H1 (cell line): ENCODE measurements at regions not wholly inside any gene's neighbourhood (a gene's known extent, or its start where the extent isn't known, plus 50 kb on each side); places are given as distances from the start of the nearest gene placed in this dataset.
"Not testable (repeated sequence)": the region's sequence is repeated elsewhere in the genome, so short reads cannot be mapped to it uniquely, and the experiment has no call there.

Experiments used
- CTCF ChIA-PET: fragments of 300-600 bp; sonication (Branson Sonifier 250); formaldehyde crosslinking; loops from one replicate; lab custom pipeline; 2021; ENCODE audit not compliant: partially characterized antibody; lab: Charles Lee
- POLR2A ChIA-PET: fragments of 300-600 bp; sonication (Branson Sonifier 250); formaldehyde crosslinking; loops from one replicate; lab custom pipeline; 2021; ENCODE audit warnings: inconsistent platforms; ENCODE audit not compliant: partially characterized antibody; lab: Charles Lee
- DNase-seq, 2 experiments: peaks; one replicate each; pipeline versions ENCODE4 v3.0.0 to v3.0.0-alpha.2; 2010 to 2022; ENCODE audit warnings: low spot score in 2 of 2, low read depth in 1 of 2, mixed read lengths in 1 of 2
- FAIRE-seq: peaks from 2 replicates; lab custom pipeline; 2011; peaks lifted over from hg19 to GRCh38; lab: Jason Lieb, UNC
- H2AFZ ChIP-seq: 2 replicates; pipeline ENCODE4 v1.8.1; 2012; ENCODE audit warnings: low read length, inconsistent platforms
- H2AK5ac ChIP-seq: 2 replicates; pipeline ENCODE4 v1.6.1; 2013; ENCODE audit warnings: low read depth, low read length
- H2BK120ac ChIP-seq: replicated peaks from 2 replicates; pipeline ENCODE3; 2013; ENCODE audit warnings: low read depth, low read length, inconsistent platforms
- H2BK12ac ChIP-seq: 2 replicates; pipeline ENCODE4 v1.6.1; 2013; ENCODE audit warnings: low read depth, low read length
- H2BK15ac ChIP-seq: 2 replicates; pipeline ENCODE4 v1.6.1; 2013; ENCODE audit warnings: low read length
- H2BK20ac ChIP-seq: 2 replicates; pipeline ENCODE4 v1.6.1; 2013; ENCODE audit warnings: low read length
- H2BK5ac ChIP-seq: 2 replicates; pipeline ENCODE4 v1.6.1; 2013; ENCODE audit warnings: low read depth, low read length
- H3K14ac ChIP-seq: 2 replicates; pipeline ENCODE4 v1.6.1; 2013; ENCODE audit warnings: inconsistent platforms; ENCODE audit not compliant: insufficient read length
- H3K18ac ChIP-seq: 2 replicates; pipeline ENCODE4 v1.6.1; 2013; ENCODE audit warnings: low read length; ENCODE audit errors: extremely low read depth
- H3K23ac ChIP-seq: 2 replicates; pipeline ENCODE4 v1.6.1; 2013; ENCODE audit warnings: inconsistent platforms; ENCODE audit not compliant: insufficient read length
- H3K23me2 ChIP-seq: 2 replicates; pipeline ENCODE4 v1.6.1; 2013; ENCODE audit warnings: low read depth, low read length
- H3K27ac ChIP-seq: 2 replicates; pipeline ENCODE4 v1.6.1; 2011; ENCODE audit warnings: low read depth, low read length, inconsistent platforms
- H3K27me3 ChIP-seq, 4 experiments: replicated peaks in 1 of 4; 1 replicate in 1 of 4; 2 replicates in 3 of 4; pipeline versions ENCODE4 v1.6.1 to v1.8.1; 2011 to 2013; ENCODE audit warnings: low read length in 3 of 4, mild to moderate bottlenecking in 3 of 4, inconsistent platforms in 2 of 4, mixed read lengths in 2 of 4, moderate library complexity in 1 of 4; ENCODE audit not compliant: control insufficient read depth in 3 of 4, insufficient read depth in 3 of 4; ENCODE audit errors: extremely low read depth in 1 of 4
- H3K36me3 ChIP-seq, 4 experiments: 2 replicates each; pipeline versions ENCODE4 v1.6.1 to v1.8.1; 2011 to 2013; ENCODE audit warnings: mild to moderate bottlenecking in 4 of 4, low read length in 3 of 4, moderate library complexity in 2 of 4, control low read depth in 1 of 4, inconsistent platforms in 1 of 4; ENCODE audit not compliant: insufficient read depth in 4 of 4, control insufficient read depth in 2 of 4
- H3K4ac ChIP-seq: replicated peaks from 2 replicates; pipeline ENCODE3; 2013; ENCODE audit warnings: low read length, low read depth, mixed read lengths, inconsistent platforms; ENCODE audit not compliant: insufficient read length
- H3K4me1 ChIP-seq, 4 experiments: replicated peaks in 1 of 4; 1 replicate in 1 of 4; 2 replicates in 3 of 4; pipeline versions ENCODE4 v1.6.1 to v1.8.1; 2011 to 2013; ENCODE audit warnings: low read length in 3 of 4, inconsistent platforms in 2 of 4, mixed read lengths in 1 of 4; ENCODE audit not compliant: insufficient read depth in 4 of 4, control insufficient read depth in 3 of 4
- H3K4me2 ChIP-seq, 2 experiments: 2 replicates each; pipeline versions ENCODE4 v1.6.1 to v1.8.1; 2011 to 2013; ENCODE audit warnings: low read depth in 2 of 2, low read length in 2 of 2, control low read depth in 1 of 2, inconsistent platforms in 1 of 2, mild to moderate bottlenecking in 1 of 2; ENCODE audit not compliant: insufficient read depth in 1 of 2
- H3K4me3 ChIP-seq, 4 experiments: fragments of 200-600, 300-600 bp in 1 of 4; sonication (generic), shearing (Covaris generic), sonication (Bioruptor Twin) in 1 of 4; 2 replicates each; pipeline versions ENCODE4 v1.5.1 to v1.8.1; 2011 to 2016; ENCODE audit warnings: low read length in 4 of 4, low read depth in 3 of 4, control low read depth in 2 of 4, inconsistent platforms in 2 of 4, mild to moderate bottlenecking in 2 of 4, mixed read lengths in 1 of 4, moderate library complexity in 1 of 4; ENCODE audit not compliant: insufficient read depth in 2 of 4; ENCODE audit errors: extremely low read depth in 1 of 4
- H3K56ac ChIP-seq: replicated peaks from 2 replicates; pipeline ENCODE3; 2013; ENCODE audit warnings: low read depth, mild to moderate bottlenecking, mixed read lengths, low read length, inconsistent platforms; ENCODE audit not compliant: insufficient read length
- H3K79me1 ChIP-seq: 2 replicates; pipeline ENCODE4 v1.6.1; 2013; ENCODE audit warnings: low read depth, low read length, control low read depth
- H3K79me2 ChIP-seq, 2 experiments: 2 replicates each; pipeline versions ENCODE4 v1.6.1 to v1.8.1; 2012 to 2013; ENCODE audit warnings: low read length in 2 of 2, mild to moderate bottlenecking in 2 of 2, inconsistent platforms in 1 of 2; ENCODE audit not compliant: insufficient read depth in 2 of 2, control insufficient read depth in 1 of 2
- H3K9ac ChIP-seq, 4 experiments: replicated peaks in 1 of 4; 1 replicate in 1 of 4; 2 replicates in 3 of 4; pipeline versions ENCODE4 v1.6.1 to v1.8.1; 2011 to 2013; ENCODE audit warnings: low read depth in 3 of 4, low read length in 3 of 4, control low read depth in 2 of 4, mild to moderate bottlenecking in 2 of 4, moderate library complexity in 2 of 4, inconsistent platforms in 1 of 4; ENCODE audit errors: extremely low read depth in 1 of 4
- H3K9me3 ChIP-seq, 2 experiments: 2 replicates each; pipeline versions ENCODE4 v1.6.1 to v1.8.1; 2012 to 2013; ENCODE audit warnings: mild to moderate bottlenecking in 2 of 2, moderate library complexity in 2 of 2, control low read depth in 1 of 2, inconsistent platforms in 1 of 2, low read depth in 1 of 2, low read length in 1 of 2, mixed read lengths in 1 of 2; ENCODE audit not compliant: insufficient read depth in 2 of 2
- H4K20me1 ChIP-seq, 2 experiments: replicated peaks in 1 of 2; 2 replicates each; pipeline versions ENCODE3 to v1.8.1; 2011 to 2013; ENCODE audit warnings: inconsistent platforms in 2 of 2, low read length in 2 of 2, mild to moderate bottlenecking in 1 of 2; ENCODE audit not compliant: insufficient read depth in 2 of 2, control insufficient read depth in 1 of 2
- H4K5ac ChIP-seq: 2 replicates; pipeline ENCODE4 v1.6.1; 2013; ENCODE audit warnings: low read length, low read depth, mixed read lengths, inconsistent platforms; ENCODE audit not compliant: insufficient read length
- H4K8ac ChIP-seq: 2 replicates; pipeline ENCODE4 v1.8.0; 2013; ENCODE audit warnings: mild to moderate bottlenecking, moderate library complexity, low read length, inconsistent platforms; ENCODE audit not compliant: insufficient read depth; ENCODE audit errors: extremely low read depth
- H4K91ac ChIP-seq: replicated peaks from 2 replicates; pipeline ENCODE3; 2013; ENCODE audit warnings: low read length, mixed read lengths, inconsistent platforms; ENCODE audit not compliant: insufficient read length
- WGBS, 2 experiments: shearing (Covaris generic) in 1 of 2; methylation state at CpG; one replicate each; pipeline versions ENCODE4 v1.1.6 to v1.1.7; 2013 to 2015; ENCODE audit warnings: low lambda C conversion rate in 2 of 2, mixed read lengths in 2 of 2, inconsistent platforms in 1 of 2, low coverage in 1 of 2, missing lambda C conversion rate in 1 of 2; ENCODE audit not compliant: insufficient replicate concordance in 2 of 2, insufficient coverage in 1 of 2, insufficient read length in 1 of 2; ENCODE audit errors: extremely low coverage in 1 of 2, missing lambda C conversion rate in 1 of 2; 5-methylcytosine and 5-hydroxymethylcytosine counted together

- H3K27ac ChIP-seq, result not testable (repeated sequence)
Observed at GRCh38 chr1:78203410-78203982, 157.7 kb downstream of the GIPC2 start.

More at GRCh38 chr1:78203410-78203982, 157.7 kb downstream of the GIPC2 start:
- H4K20me1 ChIP-seq, H4K91ac ChIP-seq, H2BK5ac ChIP-seq, H3K4me2 ChIP-seq, POLR2A ChIA-PET, H3K9me3 ChIP-seq, H2BK120ac ChIP-seq, H2BK12ac ChIP-seq, H3K18ac ChIP-seq, H3K14ac ChIP-seq, H3K27me3 ChIP-seq, H2BK15ac ChIP-seq, H2BK20ac ChIP-seq, H3K9ac ChIP-seq, H2AK5ac ChIP-seq, H3K23ac ChIP-seq, H3K56ac ChIP-seq, H3K79me1 ChIP-seq, H3K36me3 ChIP-seq, DNase-seq, H3K4ac ChIP-seq, FAIRE-seq, H3K23me2 ChIP-seq, H3K4me1 ChIP-seq, H4K5ac ChIP-seq, H3K4me3 ChIP-seq, H3K79me2 ChIP-seq: not testable (repeated sequence)
- Histone ChIP-seq H4K8ac (0 out of 2 replicates have a peak overlapping the region, but pooled peaks have one; percentile 2), H2AFZ (peak overlapping the region; percentile 85; the same call in 1 of the 2 replicates)
- WGBS, 2 experiments, result 80% methylated on average over 13 of the region's 13 CpGs; no CpG with 5 or more reads in 1 of the 2 experiments
- CTCF ChIA-PET, result interaction anchor here (0.9 kb wide), 1 partner anchor 58 kb away, joined by 5 read pairs; no protein-coding TSS in a partner anchor
